WTC11 (cell line): ENCODE measurements at regions not wholly inside any gene's neighbourhood (a gene's known extent, or its start where the extent isn't known, plus 50 kb on each side); places are given as distances from the start of the nearest gene placed in this dataset.

Source experiments
- ATAC-seq: fragments of 200-7000 bp; cut with Tn5 transposase; 2 replicates; pipeline ENCODE4 v1.10.0; 2021; ENCODE audit warnings: mild to moderate bottlenecking, moderate library complexity
- CTCF ChIA-PET: fragments of 300-600 bp; sonication (Branson Sonifier 250); formaldehyde crosslinking; loops from one replicate; lab custom pipeline; 2021; ENCODE audit warnings: antibody characterized with exemption; lab: Charles Lee
- POLR2A ChIA-PET: fragments of 350-600 bp; sonication (Branson Sonifier 250); formaldehyde crosslinking; loops from one replicate; lab custom pipeline; 2021; ENCODE audit warnings: antibody characterized with exemption; lab: Charles Lee
- DNase-seq: peaks from one replicate; pipeline ENCODE4 v3.0.0; 2021; ENCODE audit warnings: low spot score
- H3K27ac Mint-ChIP-seq: 2 replicates; pipeline ENCODE4 v1.8.0; 2021; ENCODE audit warnings: mixed read lengths
- H3K27me3 Mint-ChIP-seq: 2 replicates; pipeline ENCODE4 v1.8.0; 2021; ENCODE audit warnings: low read depth, mild to moderate bottlenecking, moderate library complexity, mixed read lengths
- H3K36me3 Mint-ChIP-seq: 2 replicates; pipeline ENCODE4 v1.8.0; 2021; ENCODE audit warnings: mixed read lengths
- H3K4me1 Mint-ChIP-seq: 2 replicates; pipeline ENCODE4 v1.8.0; 2022; ENCODE audit warnings: mixed read lengths
- H3K4me3 Mint-ChIP-seq: 2 replicates; pipeline ENCODE4 v1.8.0; 2021; ENCODE audit warnings: mild to moderate bottlenecking, moderate library complexity, mixed read lengths
- H3K9me3 Mint-ChIP-seq: 2 replicates; pipeline ENCODE4 v1.8.0; 2021; ENCODE audit warnings: mixed read lengths
- CDX4 ChIP-seq: fragments of 250-450 bp; sonication (Bioruptor Pico); IDR thresholded peaks from 2 replicates; pipeline ENCODE4 v1.9.0; 2021; ENCODE audit warnings: moderate library complexity, mild to moderate bottlenecking, inconsistent platforms, borderline replicate concordance
- CREB1 ChIP-seq: sonication (generic); formaldehyde crosslinking; IDR thresholded peaks from 2 replicates; pipeline ENCODE4 v1.8.0; 2023; ENCODE audit warnings: mild to moderate bottlenecking, missing genetic modification reagents
- EMX1 ChIP-seq: fragments of 250-450 bp; sonication (Bioruptor Pico); IDR thresholded peaks from 2 replicates; pipeline ENCODE4 v1.8.0; 2021; ENCODE audit warnings: mild to moderate bottlenecking
- FOXK1 ChIP-seq: sonication (generic); formaldehyde crosslinking; IDR thresholded peaks from 2 replicates; pipeline ENCODE4 v1.8.0; 2022; ENCODE audit warnings: mild to moderate bottlenecking, moderate library complexity, missing genetic modification reagents
- FOXP1 ChIP-seq: sonication (generic); formaldehyde crosslinking; IDR thresholded peaks from 2 replicates; pipeline ENCODE4 v1.8.0; 2022; ENCODE audit warnings: missing genetic modification reagents, mild to moderate bottlenecking, moderate library complexity, borderline replicate concordance
- GABPB1 ChIP-seq: sonication (generic); formaldehyde crosslinking; IDR thresholded peaks from 2 replicates; pipeline ENCODE4 v1.8.1; 2023; ENCODE audit warnings: mild to moderate bottlenecking, missing genetic modification reagents
- IRF2 ChIP-seq: sonication (generic); formaldehyde crosslinking; IDR thresholded peaks from 2 replicates; pipeline ENCODE4 v1.8.0; 2022; ENCODE audit warnings: low read depth, missing genetic modification reagents, borderline replicate concordance
- MAX ChIP-seq: sonication (generic); formaldehyde crosslinking; IDR thresholded peaks from 2 replicates; pipeline ENCODE4 v1.8.0; 2022; ENCODE audit warnings: mild to moderate bottlenecking, missing genetic modification reagents
- NFATC4 ChIP-seq: fragments of 250-450 bp; sonication (Bioruptor Pico); IDR thresholded peaks from 2 replicates; pipeline ENCODE4 v1.9.0; 2021; ENCODE audit warnings: mild to moderate bottlenecking
- RELA ChIP-seq: sonication (generic); formaldehyde crosslinking; IDR thresholded peaks from 2 replicates; pipeline ENCODE4 v1.8.1; 2022; ENCODE audit warnings: missing genetic modification reagents, mild to moderate bottlenecking, borderline replicate concordance
- SMAD4 ChIP-seq: sonication (generic); formaldehyde crosslinking; IDR thresholded peaks from 2 replicates; pipeline ENCODE4 v1.8.0; 2022; ENCODE audit warnings: mild to moderate bottlenecking, missing genetic modification reagents
- SOX15 ChIP-seq: fragments of 250-450 bp; sonication (Bioruptor Pico); IDR thresholded peaks from 2 replicates; pipeline ENCODE4 v1.9.0; 2021; ENCODE audit warnings: mild to moderate bottlenecking
- TP53 ChIP-seq: sonication (generic); formaldehyde crosslinking; IDR thresholded peaks from 2 replicates; pipeline ENCODE4 v1.8.1; 2023; ENCODE audit warnings: mild to moderate bottlenecking, missing genetic modification reagents
- USF2 ChIP-seq: sonication (generic); formaldehyde crosslinking; IDR thresholded peaks from 2 replicates; pipeline ENCODE4 v1.8.1; 2023; ENCODE audit warnings: mild to moderate bottlenecking, missing genetic modification reagents, moderate library complexity
- ZNF219 ChIP-seq: sonication (generic); formaldehyde crosslinking; IDR thresholded peaks from 2 replicates; pipeline ENCODE4 v1.8.0; 2023; ENCODE audit warnings: missing genetic modification reagents, mild to moderate bottlenecking, borderline replicate concordance
- ZNF281 ChIP-seq: sonication (generic); formaldehyde crosslinking; IDR thresholded peaks from 2 replicates; pipeline ENCODE4 v1.8.0; 2023; ENCODE audit warnings: mild to moderate bottlenecking, missing genetic modification reagents
- ZNF416 ChIP-seq: fragments of 250-450 bp; sonication (Bioruptor Pico); IDR thresholded peaks from 2 replicates; pipeline ENCODE4 v1.9.0; 2021; ENCODE audit warnings: mild to moderate bottlenecking, inconsistent platforms
- ZNF423 ChIP-seq: fragments of 250-450 bp; sonication (Bioruptor Pico); IDR thresholded peaks from 2 replicates; pipeline ENCODE4 v2.1.2; 2022; ENCODE audit warnings: mild to moderate bottlenecking, moderate library complexity
- ZNF671 ChIP-seq: fragments of 250-450 bp; sonication (Bioruptor Pico); IDR thresholded peaks from 2 replicates; pipeline ENCODE4 v1.8.0; 2021; ENCODE audit warnings: mild to moderate bottlenecking
- ZSCAN18 ChIP-seq: fragments of 250-450 bp; sonication (Bioruptor Pico); IDR thresholded peaks from 2 replicates; pipeline ENCODE4 v2.1.2; 2022; ENCODE audit warnings: mild to moderate bottlenecking, moderate library complexity
- TF ChIP-seq, protein P1 (sequence below): sonication (generic); formaldehyde crosslinking; IDR thresholded peaks from 2 replicates; pipeline ENCODE4 v1.8.1; 2022; ENCODE audit warnings: missing genetic modification reagents, borderline replicate concordance
- TF ChIP-seq, protein P2 (sequence below): sonication (generic); formaldehyde crosslinking; IDR thresholded peaks from 2 replicates; pipeline ENCODE4 v1.8.0; 2022; ENCODE audit warnings: mild to moderate bottlenecking, missing genetic modification reagents
- TF ChIP-seq, protein P3 (sequence below): fragments of 250-450 bp; sonication (Bioruptor Pico); IDR thresholded peaks from 2 replicates; pipeline ENCODE4 v1.9.0; 2021; ENCODE audit warnings: mild to moderate bottlenecking

- TF ChIP-seq ZNF416 (CRISPR knock-in tag): no peak
- no peak for TF ChIP-seq ZSCAN18 (CRISPR knock-in tag)
- TF ChIP-seq SMAD4: no peak
- no peak for TF ChIP-seq RELA (CRISPR knock-in tag)
- TF ChIP-seq FOXP1 (CRISPR knock-in tag): no peak
- no peak for TF ChIP-seq ZNF281 (CRISPR knock-in tag)
- no peak for TF ChIP-seq MAX (CRISPR knock-in tag)
- TF ChIP-seq NFATC4: no peak
- TF ChIP-seq, protein P1, sequence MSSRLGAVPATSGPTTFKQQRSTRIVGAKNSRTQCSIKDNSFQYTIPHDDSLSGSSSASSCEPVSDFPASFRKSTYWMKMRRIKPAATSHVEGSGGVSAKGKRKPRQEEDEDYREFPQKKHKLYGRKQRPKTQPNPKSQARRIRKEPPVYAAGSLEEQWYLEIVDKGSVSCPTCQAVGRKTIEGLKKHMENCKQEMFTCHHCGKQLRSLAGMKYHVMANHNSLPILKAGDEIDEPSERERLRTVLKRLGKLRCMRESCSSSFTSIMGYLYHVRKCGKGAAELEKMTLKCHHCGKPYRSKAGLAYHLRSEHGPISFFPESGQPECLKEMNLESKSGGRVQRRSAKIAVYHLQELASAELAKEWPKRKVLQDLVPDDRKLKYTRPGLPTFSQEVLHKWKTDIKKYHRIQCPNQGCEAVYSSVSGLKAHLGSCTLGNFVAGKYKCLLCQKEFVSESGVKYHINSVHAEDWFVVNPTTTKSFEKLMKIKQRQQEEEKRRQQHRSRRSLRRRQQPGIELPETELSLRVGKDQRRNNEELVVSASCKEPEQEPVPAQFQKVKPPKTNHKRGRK (CRISPR knock-in tag): no peak
- TF ChIP-seq, protein P2, sequence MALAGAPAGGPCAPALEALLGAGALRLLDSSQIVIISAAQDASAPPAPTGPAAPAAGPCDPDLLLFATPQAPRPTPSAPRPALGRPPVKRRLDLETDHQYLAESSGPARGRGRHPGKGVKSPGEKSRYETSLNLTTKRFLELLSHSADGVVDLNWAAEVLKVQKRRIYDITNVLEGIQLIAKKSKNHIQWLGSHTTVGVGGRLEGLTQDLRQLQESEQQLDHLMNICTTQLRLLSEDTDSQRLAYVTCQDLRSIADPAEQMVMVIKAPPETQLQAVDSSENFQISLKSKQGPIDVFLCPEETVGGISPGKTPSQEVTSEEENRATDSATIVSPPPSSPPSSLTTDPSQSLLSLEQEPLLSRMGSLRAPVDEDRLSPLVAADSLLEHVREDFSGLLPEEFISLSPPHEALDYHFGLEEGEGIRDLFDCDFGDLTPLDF (CRISPR knock-in tag): no peak
- TF ChIP-seq CDX4 (CRISPR knock-in tag): no peak
- TF ChIP-seq CREB1 (CRISPR knock-in tag): no peak
- no peak for TF ChIP-seq FOXK1
- no peak for TF ChIP-seq SOX15 (CRISPR knock-in tag)
- TF ChIP-seq, all 79 proteins: peak for 0
- no peak for ATAC-seq
- POLR2A ChIA-PET: no interaction called here
- Mint-ChIP-seq H3K36me3 (no peaks in the 10 kb centered on the region), H3K4me3 (no peak overlapping the region), H3K27ac (no peak overlapping the region), H3K27me3 (no peaks in the 10 kb centered on the region), H3K9me3 (no peaks in the 10 kb centered on the region), H3K4me1 (peaks cover 12% of the 10 kb centered on the region)
- DNase-seq: no peak
- CTCF ChIA-PET: interaction anchor here (2.0 kb wide), 1 partner anchor 9 kb away, joined by 12 read pairs; no protein-coding TSS in a partner anchor
Observed at GRCh38 chr1:94644352-94644751, 102.8 kb upstream of the F3 start.

DNA sequence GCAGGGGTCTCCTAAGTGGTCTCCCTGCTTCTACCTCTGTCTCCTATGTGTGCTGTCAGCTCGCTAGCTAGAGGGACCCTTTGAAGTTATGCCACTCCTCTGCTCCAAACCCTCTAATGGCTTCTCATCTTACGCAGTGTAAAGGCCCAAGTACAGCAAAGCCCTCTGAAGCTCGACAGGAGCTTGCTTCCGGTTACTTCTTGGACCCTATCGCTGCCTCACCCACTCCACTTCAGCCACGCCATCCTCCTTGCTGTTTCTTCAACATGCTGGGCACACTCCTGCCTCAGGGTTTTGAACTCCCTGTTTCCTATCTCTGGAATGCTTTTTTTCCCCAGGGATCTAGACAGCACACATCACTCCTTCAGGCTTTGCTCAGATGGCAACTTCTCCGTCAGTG is 102.3 kb upstream of the F3 start:
- H3K36me3 Mint-ChIP-seq: no peaks in the 10 kb centered on the region
- H3K4me1 Mint-ChIP-seq: peaks cover 12% of the 10 kb centered on the region
- CTCF ChIA-PET: interaction anchor here (2.0 kb wide), 1 partner anchor 8 kb away, joined by 12 read pairs; no protein-coding TSS in a partner anchor
- no peaks in the 10 kb centered on the region for H3K9me3 Mint-ChIP-seq
- H3K27me3 Mint-ChIP-seq: no peaks in the 10 kb centered on the region
- POLR2A ChIA-PET: no interaction called here
- ATAC-seq (peak; percentile 34), DNase-seq (no peak)
- no peak overlapping the region for H3K27ac Mint-ChIP-seq
- no peak overlapping the region for H3K4me3 Mint-ChIP-seq
- TF ChIP-seq ZNF423 (no peak), ZNF219 (CRISPR knock-in tag) (no peak), TP53 (CRISPR knock-in tag) (no peak), ZNF671 (CRISPR knock-in tag) (no peak), SMAD4 (no peak), RELA (CRISPR knock-in tag) (no peak), GABPB1 (CRISPR knock-in tag) (no peak), IRF2 (CRISPR knock-in tag) (no peak), EMX1 (no peak), USF2 (no peak)
- TF ChIP-seq, protein P2 (CRISPR knock-in tag): no peak
- TF ChIP-seq, protein P3, sequence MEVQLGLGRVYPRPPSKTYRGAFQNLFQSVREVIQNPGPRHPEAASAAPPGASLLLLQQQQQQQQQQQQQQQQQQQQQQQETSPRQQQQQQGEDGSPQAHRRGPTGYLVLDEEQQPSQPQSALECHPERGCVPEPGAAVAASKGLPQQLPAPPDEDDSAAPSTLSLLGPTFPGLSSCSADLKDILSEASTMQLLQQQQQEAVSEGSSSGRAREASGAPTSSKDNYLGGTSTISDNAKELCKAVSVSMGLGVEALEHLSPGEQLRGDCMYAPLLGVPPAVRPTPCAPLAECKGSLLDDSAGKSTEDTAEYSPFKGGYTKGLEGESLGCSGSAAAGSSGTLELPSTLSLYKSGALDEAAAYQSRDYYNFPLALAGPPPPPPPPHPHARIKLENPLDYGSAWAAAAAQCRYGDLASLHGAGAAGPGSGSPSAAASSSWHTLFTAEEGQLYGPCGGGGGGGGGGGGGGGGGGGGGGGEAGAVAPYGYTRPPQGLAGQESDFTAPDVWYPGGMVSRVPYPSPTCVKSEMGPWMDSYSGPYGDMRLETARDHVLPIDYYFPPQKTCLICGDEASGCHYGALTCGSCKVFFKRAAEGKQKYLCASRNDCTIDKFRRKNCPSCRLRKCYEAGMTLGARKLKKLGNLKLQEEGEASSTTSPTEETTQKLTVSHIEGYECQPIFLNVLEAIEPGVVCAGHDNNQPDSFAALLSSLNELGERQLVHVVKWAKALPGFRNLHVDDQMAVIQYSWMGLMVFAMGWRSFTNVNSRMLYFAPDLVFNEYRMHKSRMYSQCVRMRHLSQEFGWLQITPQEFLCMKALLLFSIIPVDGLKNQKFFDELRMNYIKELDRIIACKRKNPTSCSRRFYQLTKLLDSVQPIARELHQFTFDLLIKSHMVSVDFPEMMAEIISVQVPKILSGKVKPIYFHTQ: no peak
